HEK293 (cell line): ENCODE measurements at regions not wholly inside any gene's neighbourhood (a gene's known extent, or its start where the extent isn't known, plus 50 kb on each side); places are given as distances from the start of the nearest gene placed in this dataset.

Source experiments
- BCL11A ChIP-seq: fragments of 450-650 bp; formaldehyde crosslinking; IDR thresholded peaks from 2 replicates; pipeline ENCODE4 v1.5.1; 2016; ENCODE audit warnings: low read depth, missing biosample characterization, missing genetic modification characterization
- CTCF ChIP-seq: fragments of 450-650 bp; formaldehyde crosslinking; IDR thresholded peaks from 2 replicates; pipeline ENCODE4 v1.5.1; 2016; ENCODE audit warnings: missing biosample characterization, missing genetic modification characterization
- ZBTB7A ChIP-seq: fragments of 450-650 bp; formaldehyde crosslinking; IDR thresholded peaks from 2 replicates; pipeline ENCODE4 v1.5.1; 2016; ENCODE audit warnings: low read depth, missing biosample characterization, missing genetic modification characterization
- ZNF148 ChIP-seq: fragments of 450-650 bp; formaldehyde crosslinking; IDR thresholded peaks from 2 replicates; pipeline ENCODE4 v1.5.0; 2017; ENCODE audit warnings: missing biosample characterization, missing genetic modification characterization, borderline replicate concordance
- ZNF175 ChIP-seq: fragments of 450-650 bp; formaldehyde crosslinking; IDR thresholded peaks from 2 replicates; pipeline ENCODE4 v1.5.1; 2016; ENCODE audit warnings: missing biosample characterization, missing genetic modification characterization
- ZNF274 ChIP-seq, 2 experiments: fragments of 200-500 bp in 1 of 2; fragments of 450-650 bp in 1 of 2; sonication (Bioruptor generic) in 1 of 2; formaldehyde crosslinking in 1 of 2; IDR thresholded peaks; 2 replicates each; pipeline versions ENCODE4 v1.5.1 to v1.6.1; 2014 to 2016; ENCODE audit warnings: borderline replicate concordance in 1 of 2, inconsistent platforms in 1 of 2, low read length in 1 of 2, missing biosample characterization in 1 of 2, missing genetic modification characterization in 1 of 2
- ZNF768 ChIP-seq: fragments of 450-650 bp; formaldehyde crosslinking; IDR thresholded peaks from 2 replicates; pipeline ENCODE4 v1.5.1; 2018; ENCODE audit warnings: missing biosample characterization, mild to moderate bottlenecking, missing genetic modification characterization

GRCh38 chr5:29169886-29170285 is 2023.6 kb upstream of the CDH6 start:
- TF ChIP-seq ZNF768 (tag by site-specific recombination) (no peak), CTCF (no peak), ZNF148 (tag by site-specific recombination) (no peak), ZNF274 (IDR thresholded peaks at IDR 0.05; ENCODE audit: low read length) (no peak), ZNF274 (tag by site-specific recombination; IDR thresholded peaks at IDR 0.05; ENCODE audit: borderline replicate concordance) (no peak), ZNF175 (tag by site-specific recombination) (no peak), BCL11A (no peak), ZBTB7A (no peak)
